Body of pancreas (tissue), 4 donors: ENCODE measurements at regions not wholly inside any gene's neighbourhood (a gene's known extent, or its start where the extent isn't known, plus 50 kb on each side); places are given as distances from the start of the nearest gene placed in this dataset.

ENCODE experiments used
- ATAC-seq: fragments of 150-250 bp; one replicate; pipeline ENCODE4 v1.9.1; 2016
- DNase-seq, 4 donors: peaks; one replicate each; pipeline ENCODE4 v3.0.0-alpha.2; 2019
- H3K27ac ChIP-seq, 4 donors: fragments of 200-600 bp; sonication (generic); 1 replicate in 3 of 4; 2 replicates in 1 of 4; pipeline versions ENCODE4 v1.5.1 to v1.6.1; 2016 to 2019; ENCODE audit warnings: mild to moderate bottlenecking in 1 of 4, mixed read lengths in 1 of 4, moderate library complexity in 1 of 4
- H3K27me3 ChIP-seq, 2 donors: fragments of 200-600 bp; sonication (generic); one replicate each; pipeline ENCODE4 v1.6.0; 2016; ENCODE audit warnings: mild to moderate bottlenecking in 1 of 2
- H3K36me3 ChIP-seq, 2 donors: fragments of 200-600 bp; sonication (generic); replicated peaks in 1 of 2; 2 replicates each; pipeline ENCODE4 v1.5.1; 2016; ENCODE audit warnings: low read depth in 2 of 2; ENCODE audit not compliant: insufficient read depth in 1 of 2
- H3K4me1 ChIP-seq: fragments of 200-600 bp; sonication (generic); one replicate; pipeline ENCODE4 v1.6.0; 2016
- H3K4me3 ChIP-seq, 2 donors: fragments of 200-600 bp; sonication (generic); 1 replicate in 1 of 2; 2 replicates in 1 of 2; pipeline ENCODE4 v1.5.1; 2016 to 2019
- H3K9me3 ChIP-seq, 3 donors: fragments of 200-600 bp; sonication (generic); 1 replicate in 2 of 3; 2 replicates in 1 of 3; pipeline ENCODE4 v1.5.1; 2016
- CTCF ChIP-seq, 7 experiments: fragments of 450-650 bp in 4 of 7; fragments of 200-600 bp in 3 of 7; sonication (generic) in 3 of 7; IDR thresholded peaks; one replicate each; pipeline ENCODE4 v1.5.1; 2016 to 2019; ENCODE audit warnings: antibody characterized with exemption in 7 of 7
- POLR2A ChIP-seq, 3 donors: fragments of 450-650 bp; IDR thresholded peaks; one replicate each; pipeline ENCODE4 v1.6.1; 2016; ENCODE audit warnings: antibody characterized with exemption in 3 of 3, mild to moderate bottlenecking in 2 of 3
- WGBS, 2 donors: methylation state at CpG; one replicate each; pipeline ENCODE4 v1.1.5; 2017; 5-methylcytosine and 5-hydroxymethylcytosine counted together
- intact Hi-C: fragments of 100-400 bp; cut with DNase I; formaldehyde crosslinking; loops from one replicate; pipeline ENCODE4 v1.15.1; 2023

GRCh38 chr4:124803641-124804040 lies 91.1 kb upstream of the ANKRD50 start:
- H3K27ac ChIP-seq: no peak overlapping the region
- no peaks in the 10 kb centered on the region for H3K4me1 ChIP-seq
- 60 to 89% methylated on average over 1 of the region's 1 CpG for WGBS, 2 donors
- H3K4me3 ChIP-seq: no peak overlapping the region
- intact Hi-C loops: no loop called here
- no peak for ATAC-seq
- no peak for DNase-seq
- no peaks in the 10 kb centered on the region for H3K36me3 ChIP-seq
- H3K9me3 ChIP-seq: no peaks in the 10 kb centered on the region
- H3K27me3 ChIP-seq: no peaks in the 10 kb centered on the region
- TF ChIP-seq CTCF (IDR thresholded peaks at IDR 0.05): no peak
- no peak for TF ChIP-seq POLR2A (IDR thresholded peaks at IDR 0.05)

- Histone ChIP-seq H3K4me3 (no peak overlapping the region), H3K27ac (no peak overlapping the region), H3K36me3 (no peaks in the 10 kb centered on the region), H3K4me1 (no peaks in the 10 kb centered on the region), H3K9me3 (no peaks in the 10 kb centered on the region), H3K27me3 (no peaks in the 10 kb centered on the region)
- DNase-seq (no peak), ATAC-seq (no peak)
- WGBS, 2 donors: 11 to 16% methylated on average over 1 of the region's 1 CpG
- intact Hi-C loops: no loop called here
- TF ChIP-seq POLR2A (IDR thresholded peaks at IDR 0.05): no peak
- no peak for TF ChIP-seq CTCF (IDR thresholded peaks at IDR 0.05)
Measured at GRCh38 chr4:124803026-124803425, 90.5 kb upstream of the ANKRD50 start.

GRCh38 chr4:124797223-124797622 lies 84.7 kb upstream of the ANKRD50 start:
- H3K27me3 ChIP-seq: no peaks in the 10 kb centered on the region
- WGBS, 2 donors: 72 to 73% methylated on average over 3 of the region's 3 CpGs
- H3K27ac ChIP-seq: no peak overlapping the region
- H3K9me3 ChIP-seq: no peaks in the 10 kb centered on the region
- TF ChIP-seq CTCF (IDR thresholded peaks at IDR 0.05): no peak
- no peak for TF ChIP-seq POLR2A (IDR thresholded peaks at IDR 0.05)
- H3K4me3 ChIP-seq: no peak overlapping the region
- ATAC-seq: no peak
- DNase-seq: no peak
- intact Hi-C loops: no loop called here
- H3K4me1 ChIP-seq: no peaks in the 10 kb centered on the region
- H3K36me3 ChIP-seq: no peaks in the 10 kb centered on the region

- H3K36me3 ChIP-seq: no peaks in the 10 kb centered on the region
- H3K4me3 ChIP-seq: no peak overlapping the region
- intact Hi-C loops: no loop called here
- H3K4me1 ChIP-seq: no peaks in the 10 kb centered on the region
- no peaks in the 10 kb centered on the region for H3K9me3 ChIP-seq
- H3K27ac ChIP-seq: no peak overlapping the region
- no peak for DNase-seq
- ATAC-seq: no peak
- no peaks in the 10 kb centered on the region for H3K27me3 ChIP-seq
- TF ChIP-seq POLR2A (IDR thresholded peaks at IDR 0.05) (no peak), CTCF (IDR thresholded peaks at IDR 0.05) (no peak)
Measured at GRCh38 chr4:124790471-124790870, 77.9 kb upstream of the ANKRD50 start.

- no peak overlapping the region for H3K4me3 ChIP-seq
- DNase-seq (no peak), ATAC-seq (no peak)
- no peaks in the 10 kb centered on the region for H3K9me3 ChIP-seq
- intact Hi-C loops: no loop called here
- TF ChIP-seq CTCF (IDR thresholded peaks at IDR 0.05) (no peak), POLR2A (IDR thresholded peaks at IDR 0.05) (no peak)
- H3K27me3 ChIP-seq: no peaks in the 10 kb centered on the region
- H3K36me3 ChIP-seq: no peaks in the 10 kb centered on the region
- no peaks in the 10 kb centered on the region for H3K4me1 ChIP-seq
- H3K27ac ChIP-seq: no peak overlapping the region
- WGBS, 2 donors: 80 to 87% methylated on average over 2 of the region's 2 CpGs
Measured at GRCh38 chr4:124786634-124787033, 74.1 kb upstream of the ANKRD50 start.
